ENCODE measurements at regions not wholly inside any gene's neighbourhood (a gene's known extent, or its start where the extent isn't known, plus 50 kb on each side); places are given as distances from the start of the nearest gene placed in this dataset.

GRCh38 chr15:47299846-47300434, 417.4 kb upstream of the SEMA6D start:
- H3K27ac Mint-ChIP-seq, result no peak overlapping the region
- Histone ChIP-seq H3K27ac (ENCODE audit: low read depth, low read length) (no peak overlapping the region), H3K9me3 (ENCODE audit: control insufficient read depth in 2 of 3, low read length in 3 of 3) (no peaks in the 10 kb centered on the region), H3K27me3 (ENCODE audit: control insufficient read depth in 2 of 2, insufficient read depth in 2 of 2, low read length in 2 of 2) (no peaks in the 10 kb centered on the region), H3K4me3 (ENCODE audit: low read length) (no peak overlapping the region), H3K4me1 (ENCODE audit: control insufficient read depth in 2 of 2, insufficient read depth in 2 of 2, low read length in 2 of 2) (no peaks in the 10 kb centered on the region), H3K36me3 (ENCODE audit: control insufficient read depth in 2 of 3, insufficient read depth in 3 of 3, low read length in 3 of 3) (no peaks in the 10 kb centered on the region)
- no peak overlapping the region for H3K4me3 Mint-ChIP-seq
- peaks cover 0 to 13% (median 0%) of the 10 kb centered on the region in 5 donors for H3K27me3 Mint-ChIP-seq
- peaks cover 0 to 6% (median 1%) of the 10 kb centered on the region in 11 donors for H3K9me3 Mint-ChIP-seq
- no peak for DNase-seq
- no peaks in the 10 kb centered on the region for H3K4me1 Mint-ChIP-seq
- POLR2A ChIA-PET, result no interaction called here
- no peak for ATAC-seq
- CTCF ChIA-PET, result interaction anchor here (0.6 kb wide), 1 partner anchor 987 kb away, joined by 4 read pairs; no protein-coding TSS in a partner anchor
- intact Hi-C loops (cut with micrococcal nuclease), result no loop called here
- no peaks in the 10 kb centered on the region for H3K36me3 Mint-ChIP-seq

- no peak overlapping the region for H3K4me3 Mint-ChIP-seq
- H3K27me3 Mint-ChIP-seq, result peaks cover 0 to 13% (median 0%) of the 10 kb centered on the region in 5 donors
- H3K27me3 ChIP-seq (ENCODE audit: control insufficient read depth in 2 of 2, insufficient read depth in 2 of 2, low read length in 2 of 2), result no peaks in the 10 kb centered on the region
- no peak overlapping the region for H3K27ac Mint-ChIP-seq
- ATAC-seq (no peak), DNase-seq (no peak)
- H3K4me1 Mint-ChIP-seq, result no peaks in the 10 kb centered on the region
- H3K36me3 ChIP-seq (ENCODE audit: control insufficient read depth in 2 of 3, insufficient read depth in 3 of 3, low read length in 3 of 3), result no peaks in the 10 kb centered on the region
- ChIA-PET CTCF (no interaction called here), POLR2A (no interaction called here)
- H3K9me3 ChIP-seq (ENCODE audit: control insufficient read depth in 2 of 3, low read length in 3 of 3), result no peaks in the 10 kb centered on the region
- H3K9me3 Mint-ChIP-seq, result peaks cover 0 to 6% (median 1%) of the 10 kb centered on the region in 11 donors
- no peaks in the 10 kb centered on the region for H3K36me3 Mint-ChIP-seq
- H3K4me1 ChIP-seq (ENCODE audit: control insufficient read depth in 2 of 2, insufficient read depth in 2 of 2, low read length in 2 of 2), result no peaks in the 10 kb centered on the region
- H3K27ac ChIP-seq (ENCODE audit: low read depth, low read length), result no peak overlapping the region
- no peak overlapping the region for H3K4me3 ChIP-seq (ENCODE audit: low read length)
- intact Hi-C loops (cut with micrococcal nuclease), result no loop called here
These were observed 416.7 kb upstream of the SEMA6D start for GRCh38 chr15:47300596-47300995.

GRCh38 chr15:47301481-47301880, 415.8 kb upstream of the SEMA6D start:
- Mint-ChIP-seq H3K9me3 (peaks cover 0 to 6% (median 1%) of the 10 kb centered on the region in 11 donors), H3K27ac (no peak overlapping the region), H3K4me3 (no peak overlapping the region), H3K27me3 (peaks cover 0 to 13% (median 0%) of the 10 kb centered on the region in 5 donors), H3K4me1 (no peaks in the 10 kb centered on the region), H3K36me3 (no peaks in the 10 kb centered on the region)
- H3K36me3 ChIP-seq (ENCODE audit: control insufficient read depth in 2 of 3, insufficient read depth in 3 of 3, low read length in 3 of 3), result no peaks in the 10 kb centered on the region
- no peaks in the 10 kb centered on the region for H3K27me3 ChIP-seq (ENCODE audit: control insufficient read depth in 2 of 2, insufficient read depth in 2 of 2, low read length in 2 of 2)
- no peak for DNase-seq
- no peaks in the 10 kb centered on the region for H3K9me3 ChIP-seq (ENCODE audit: control insufficient read depth in 2 of 3, low read length in 3 of 3)
- H3K27ac ChIP-seq (ENCODE audit: low read depth, low read length), result no peak overlapping the region
- CTCF ChIA-PET, result no interaction called here
- intact Hi-C loops (cut with micrococcal nuclease), result no loop called here
- POLR2A ChIA-PET, result no interaction called here
- no peak overlapping the region for H3K4me3 ChIP-seq (ENCODE audit: low read length)
- H3K4me1 ChIP-seq (ENCODE audit: control insufficient read depth in 2 of 2, insufficient read depth in 2 of 2, low read length in 2 of 2), result no peaks in the 10 kb centered on the region
- no peak for ATAC-seq

DNA sequence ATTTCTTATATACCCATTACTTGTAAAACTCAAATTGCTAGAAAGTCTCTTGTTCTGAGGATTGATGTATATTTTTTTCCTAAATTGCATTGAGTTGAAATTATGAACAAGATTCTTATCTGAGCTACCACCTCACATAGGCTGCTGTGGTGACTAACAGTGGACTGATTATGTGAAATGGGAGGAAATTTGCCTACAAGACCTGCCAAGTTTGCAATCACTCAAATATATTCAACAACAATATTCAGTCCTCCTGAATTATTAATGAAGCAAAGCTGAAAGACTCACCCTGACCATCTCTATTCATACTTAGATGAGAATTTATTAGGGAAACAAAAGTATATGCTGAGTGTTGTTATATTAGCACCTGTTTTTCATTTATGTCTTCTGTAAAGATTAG, 412.6 kb upstream of the SEMA6D start:
- POLR2A ChIA-PET, result no interaction called here
- CTCF ChIA-PET, result no interaction called here
- Histone ChIP-seq H3K36me3 (ENCODE audit: control insufficient read depth in 2 of 3, insufficient read depth in 3 of 3, low read length in 3 of 3) (no peaks in the 10 kb centered on the region), H3K4me3 (ENCODE audit: low read length) (no peak overlapping the region), H3K27me3 (ENCODE audit: control insufficient read depth in 2 of 2, insufficient read depth in 2 of 2, low read length in 2 of 2) (no peaks in the 10 kb centered on the region), H3K27ac (ENCODE audit: low read depth, low read length) (no peak overlapping the region), H3K9me3 (ENCODE audit: control insufficient read depth in 2 of 3, low read length in 3 of 3) (no peaks in the 10 kb centered on the region), H3K4me1 (ENCODE audit: control insufficient read depth in 2 of 2, insufficient read depth in 2 of 2, low read length in 2 of 2) (no peaks in the 10 kb centered on the region)
- Mint-ChIP-seq H3K4me3 (no peak overlapping the region), H3K27ac (no peak overlapping the region), H3K9me3 (peaks cover 0 to 5% (median 1%) of the 10 kb centered on the region in 11 donors), H3K36me3 (no peaks in the 10 kb centered on the region), H3K4me1 (no peaks in the 10 kb centered on the region), H3K27me3 (peaks cover 0 to 2% (median 0%) of the 10 kb centered on the region in 5 donors)
- ATAC-seq (no peak), DNase-seq (no peak)
- intact Hi-C loops (cut with micrococcal nuclease), result no loop called here

GRCh38 chr15:47312161-47312560, 405.1 kb upstream of the SEMA6D start:
- Histone ChIP-seq H3K27me3 (ENCODE audit: control insufficient read depth in 2 of 2, insufficient read depth in 2 of 2, low read length in 2 of 2) (no peaks in the 10 kb centered on the region), H3K9me3 (ENCODE audit: control insufficient read depth in 2 of 3, low read length in 3 of 3) (no peaks in the 10 kb centered on the region), H3K27ac (ENCODE audit: low read depth, low read length) (no peak overlapping the region), H3K36me3 (ENCODE audit: control insufficient read depth in 2 of 3, insufficient read depth in 3 of 3, low read length in 3 of 3) (no peaks in the 10 kb centered on the region), H3K4me3 (ENCODE audit: low read length) (no peak overlapping the region), H3K4me1 (ENCODE audit: control insufficient read depth in 2 of 2, insufficient read depth in 2 of 2, low read length in 2 of 2) (no peaks in the 10 kb centered on the region)
- H3K27me3 Mint-ChIP-seq, result no peaks in the 10 kb centered on the region
- DNase-seq (no peak), ATAC-seq (no peak)
- intact Hi-C loops (cut with micrococcal nuclease), result no loop called here
- no peaks in the 10 kb centered on the region for H3K36me3 Mint-ChIP-seq
- H3K27ac Mint-ChIP-seq, result no peak overlapping the region
- H3K4me1 Mint-ChIP-seq, result no peaks in the 10 kb centered on the region
- ChIA-PET POLR2A (no interaction called here), CTCF (no interaction called here)
- H3K9me3 Mint-ChIP-seq, result peaks cover 0 to 18% (median 4%) of the 10 kb centered on the region in 11 donors
- H3K4me3 Mint-ChIP-seq, result no peak overlapping the region

- no peaks in the 10 kb centered on the region for H3K36me3 ChIP-seq (ENCODE audit: control insufficient read depth in 2 of 3, insufficient read depth in 3 of 3, low read length in 3 of 3)
- DNase-seq, result no peak
- ChIA-PET POLR2A (no interaction called here), CTCF (no interaction called here)
- Mint-ChIP-seq H3K27ac (no peak overlapping the region), H3K4me1 (no peaks in the 10 kb centered on the region), H3K27me3 (peaks cover 0 to 8% (median 6%) of the 10 kb centered on the region in 5 donors), H3K4me3 (no peak overlapping the region), H3K9me3 (peaks cover 0 to 8% (median 0%) of the 10 kb centered on the region in 11 donors), H3K36me3 (no peaks in the 10 kb centered on the region)
- no peak overlapping the region for H3K4me3 ChIP-seq (ENCODE audit: low read length)
- H3K4me1 ChIP-seq (ENCODE audit: control insufficient read depth in 2 of 2, insufficient read depth in 2 of 2, low read length in 2 of 2), result no peaks in the 10 kb centered on the region
- H3K27me3 ChIP-seq (ENCODE audit: control insufficient read depth in 2 of 2, insufficient read depth in 2 of 2, low read length in 2 of 2), result no peaks in the 10 kb centered on the region
- ATAC-seq, result no peak
- intact Hi-C loops (cut with micrococcal nuclease), result no loop called here
- H3K27ac ChIP-seq (ENCODE audit: low read depth, low read length), result no peak overlapping the region
- no peaks in the 10 kb centered on the region for H3K9me3 ChIP-seq (ENCODE audit: control insufficient read depth in 2 of 3, low read length in 3 of 3)
These were observed 390.6 kb upstream of the SEMA6D start for GRCh38 chr15:47326410-47327333.

Data from naive thymus-derived CD4-positive, alpha-beta T cell (primary cell).